PC-3 (cell line): ENCODE measurements at regions not wholly inside any gene's neighbourhood (a gene's known extent, or its start where the extent isn't known, plus 50 kb on each side); places are given as distances from the start of the nearest gene placed in this dataset.

Experiments
- CTCF ChIP-seq: fragments of 300-600 bp; sonication (generic); conservative IDR thresholded peaks from 2 replicates; pipeline ENCODE4 v1.5.1; 2017; ENCODE audit warnings: antibody characterized with exemption, low read depth, mild to moderate bottlenecking, low read length
- EZH2phosphoT487 ChIP-seq: fragments of 300-600 bp; sonication (generic); IDR thresholded peaks from 2 replicates; pipeline ENCODE4 v1.6.1; 2018; ENCODE audit warnings: mild to moderate bottlenecking, antibody characterized with exemption, low read length, borderline replicate concordance

GRCh38 chr7:12872487-12872886 lies 185.1 kb downstream of the ARL4A start:
- no peak for TF ChIP-seq CTCF
- no peak for TF ChIP-seq EZH2phosphoT487
